Hepatocyte (in vitro differentiated cells): ENCODE measurements at regions not wholly inside any gene's neighbourhood (a gene's known extent, or its start where the extent isn't known, plus 50 kb on each side); places are given as distances from the start of the nearest gene placed in this dataset.

Experiments used
- DNase-seq: peaks from one replicate; pipeline ENCODE4 v3.0.0-alpha.2; 2016; ENCODE audit warnings: low spot score
- H2AFZ ChIP-seq: fragments of 200-600 bp; sonication (generic); 2 replicates; pipeline ENCODE4 v1.6.0; 2016; ENCODE audit warnings: antibody characterized with exemption, mild to moderate bottlenecking
- H3K27ac ChIP-seq: fragments of 200-600 bp; sonication (generic); 2 replicates; pipeline ENCODE4 v1.5.1; 2016; ENCODE audit warnings: mild to moderate bottlenecking
- H3K27me3 ChIP-seq: fragments of 200-600 bp; sonication (generic); 2 replicates; pipeline ENCODE4 v1.6.1; 2016
- H3K36me3 ChIP-seq: fragments of 200-600 bp; sonication (generic); replicated peaks from 2 replicates; pipeline ENCODE4 v1.5.1; 2016; ENCODE audit warnings: low read depth; ENCODE audit not compliant: insufficient read depth
- H3K4me1 ChIP-seq: fragments of 200-600 bp; sonication (generic); 2 replicates; pipeline ENCODE4 v1.5.1; 2016; ENCODE audit warnings: mild to moderate bottlenecking, moderate library complexity; ENCODE audit not compliant: insufficient read depth
- H3K4me2 ChIP-seq: fragments of 200-600 bp; sonication (generic); 2 replicates; pipeline ENCODE4 v1.6.0; 2016
- H3K4me3 ChIP-seq: fragments of 200-600 bp; sonication (generic); 2 replicates; pipeline ENCODE4 v1.5.1; 2016; ENCODE audit warnings: mild to moderate bottlenecking
- H3K79me2 ChIP-seq: fragments of 200-600 bp; sonication (generic); 2 replicates; pipeline ENCODE4 v1.6.0; 2017; ENCODE audit warnings: mild to moderate bottlenecking
- H3K9me2 ChIP-seq: fragments of 200-600 bp; sonication (generic); replicated peaks from 2 replicates; pipeline ENCODE4 v1.6.0; 2017; ENCODE audit warnings: mild to moderate bottlenecking; ENCODE audit not compliant: insufficient read depth
- H3K9me3 ChIP-seq: fragments of 200-600 bp; sonication (generic); 2 replicates; pipeline ENCODE4 v1.5.1; 2016; ENCODE audit warnings: low read depth, mild to moderate bottlenecking
- H4K20me1 ChIP-seq: fragments of 200-600 bp; sonication (generic); 2 replicates; pipeline ENCODE4 v1.6.0; 2016; ENCODE audit warnings: mild to moderate bottlenecking; ENCODE audit not compliant: insufficient read depth, poor library complexity, severe bottlenecking
- EZH2 ChIP-seq: fragments of 200-600 bp; sonication (generic); IDR thresholded peaks from 2 replicates; pipeline ENCODE4 v1.6.1; 2016; ENCODE audit warnings: antibody characterized with exemption, mild to moderate bottlenecking, borderline replicate concordance
- EZH2phosphoT487 ChIP-seq: fragments of 200-600 bp; sonication (generic); IDR thresholded peaks from one replicate; pipeline ENCODE4 v1.6.1; 2018; ENCODE audit warnings: antibody characterized with exemption, mild to moderate bottlenecking, low read depth, moderate library complexity; ENCODE audit not compliant: unreplicated experiment, severe bottlenecking
- WGBS: methylation state at CpG from one replicate; pipeline ENCODE4 v1.1.6; 2016; ENCODE audit warnings: low lambda C conversion rate; ENCODE audit errors: missing lambda C conversion rate; 5-methylcytosine and 5-hydroxymethylcytosine counted together
- TF ChIP-seq, protein P1 (sequence below): fragments of 200-600 bp; sonication (generic); IDR thresholded peaks from 2 replicates; pipeline ENCODE4 v1.5.1; 2016; ENCODE audit warnings: antibody characterized with exemption, mild to moderate bottlenecking; ENCODE audit not compliant: poor library complexity

GRCh38 chr14:40987481-40987880, 619.2 kb upstream of the LRFN5 start:
- no peaks in the 10 kb centered on the region for H4K20me1 ChIP-seq
- no peak for DNase-seq
- H3K27ac ChIP-seq = no peak overlapping the region
- 85% methylated on average over 3 of the region's 3 CpGs for WGBS
- no peaks in the 10 kb centered on the region for H3K9me2 ChIP-seq
- H3K36me3 ChIP-seq = no peaks in the 10 kb centered on the region
- peaks cover 2% of the 10 kb centered on the region for H3K9me3 ChIP-seq
- no peak overlapping the region for H3K4me3 ChIP-seq
- no peak overlapping the region for H3K4me2 ChIP-seq
- H3K27me3 ChIP-seq = no peaks in the 10 kb centered on the region
- H2AFZ ChIP-seq = no peak overlapping the region
- TF ChIP-seq, protein P1, sequence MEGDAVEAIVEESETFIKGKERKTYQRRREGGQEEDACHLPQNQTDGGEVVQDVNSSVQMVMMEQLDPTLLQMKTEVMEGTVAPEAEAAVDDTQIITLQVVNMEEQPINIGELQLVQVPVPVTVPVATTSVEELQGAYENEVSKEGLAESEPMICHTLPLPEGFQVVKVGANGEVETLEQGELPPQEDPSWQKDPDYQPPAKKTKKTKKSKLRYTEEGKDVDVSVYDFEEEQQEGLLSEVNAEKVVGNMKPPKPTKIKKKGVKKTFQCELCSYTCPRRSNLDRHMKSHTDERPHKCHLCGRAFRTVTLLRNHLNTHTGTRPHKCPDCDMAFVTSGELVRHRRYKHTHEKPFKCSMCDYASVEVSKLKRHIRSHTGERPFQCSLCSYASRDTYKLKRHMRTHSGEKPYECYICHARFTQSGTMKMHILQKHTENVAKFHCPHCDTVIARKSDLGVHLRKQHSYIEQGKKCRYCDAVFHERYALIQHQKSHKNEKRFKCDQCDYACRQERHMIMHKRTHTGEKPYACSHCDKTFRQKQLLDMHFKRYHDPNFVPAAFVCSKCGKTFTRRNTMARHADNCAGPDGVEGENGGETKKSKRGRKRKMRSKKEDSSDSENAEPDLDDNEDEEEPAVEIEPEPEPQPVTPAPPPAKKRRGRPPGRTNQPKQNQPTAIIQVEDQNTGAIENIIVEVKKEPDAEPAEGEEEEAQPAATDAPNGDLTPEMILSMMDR = no peak
- no peak for TF ChIP-seq EZH2
- TF ChIP-seq EZH2phosphoT487 = no peak
- no peaks in the 10 kb centered on the region for H3K79me2 ChIP-seq
- H3K4me1 ChIP-seq = no peaks in the 10 kb centered on the region

DNA sequence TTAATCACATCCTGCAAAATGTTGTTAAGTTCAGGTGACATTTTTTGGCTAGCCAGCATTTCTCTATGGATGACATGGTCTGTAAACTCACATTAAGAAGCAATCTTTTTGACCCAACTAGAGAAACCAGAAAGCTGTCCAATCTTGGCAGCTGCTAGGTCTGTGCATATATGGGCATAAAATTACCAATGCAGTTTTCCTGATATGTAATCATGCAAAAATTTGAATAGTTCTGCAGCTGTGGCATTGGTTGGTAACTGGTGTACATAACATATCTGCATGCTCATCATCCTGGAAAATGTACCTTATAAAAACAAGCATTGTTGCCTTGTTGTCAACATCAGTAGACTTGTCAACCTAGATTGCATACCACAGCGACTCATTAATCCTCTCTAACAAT, 620.0 kb upstream of the LRFN5 start:
- no peak overlapping the region for H3K4me3 ChIP-seq
- H3K36me3 ChIP-seq = no peaks in the 10 kb centered on the region
- 96% methylated on average over 1 of the region's 1 CpG for WGBS

DNA sequence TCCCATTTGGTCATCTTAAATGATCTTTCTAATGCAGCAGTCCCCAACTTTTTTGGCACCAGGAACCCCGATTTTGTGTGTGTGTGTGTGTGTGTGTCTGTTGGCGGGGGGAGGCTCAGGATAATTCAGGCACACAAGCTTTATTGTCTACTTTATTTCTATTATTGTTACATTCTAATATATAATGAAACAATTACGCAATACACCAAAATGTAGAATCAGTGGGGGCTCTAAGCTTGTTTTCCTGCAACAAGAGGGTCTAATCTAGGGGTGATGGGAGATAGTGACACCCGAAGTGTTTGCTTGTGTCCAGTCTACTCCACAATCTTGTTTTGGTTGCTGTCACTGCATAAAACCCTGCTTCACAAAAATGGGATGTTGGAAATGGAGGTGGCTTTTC, 621.1 kb upstream of the LRFN5 start:
- Histone ChIP-seq H3K4me3 (no peak overlapping the region), H2AFZ (no peak overlapping the region), H3K9me3 (peaks cover 2% of the 10 kb centered on the region), H3K79me2 (no peaks in the 10 kb centered on the region), H3K27me3 (no peaks in the 10 kb centered on the region), H3K4me1 (no peaks in the 10 kb centered on the region), H3K27ac (no peak overlapping the region), H3K4me2 (no peak overlapping the region), H3K36me3 (no peaks in the 10 kb centered on the region), H3K9me2 (no peaks in the 10 kb centered on the region), H4K20me1 (no peaks in the 10 kb centered on the region)
- no peak for TF ChIP-seq EZH2
- TF ChIP-seq, protein P1 = no peak
- no peak for TF ChIP-seq EZH2phosphoT487
- 98% methylated on average over 4 of the region's 4 CpGs for WGBS
- no peak for DNase-seq

More for the DNA sequence above, 620.0 kb upstream of the LRFN5 start:
- no peak overlapping the region for H2AFZ ChIP-seq
- peaks cover 2% of the 10 kb centered on the region for H3K9me3 ChIP-seq
- H4K20me1 ChIP-seq = no peaks in the 10 kb centered on the region
- H3K4me2 ChIP-seq = no peak overlapping the region
- no peak overlapping the region for H3K27ac ChIP-seq
- H3K4me1 ChIP-seq = no peaks in the 10 kb centered on the region
- H3K9me2 ChIP-seq = no peaks in the 10 kb centered on the region
- H3K79me2 ChIP-seq = no peaks in the 10 kb centered on the region
- no peak for DNase-seq
- TF ChIP-seq EZH2phosphoT487 (no peak), EZH2 (no peak)
- TF ChIP-seq, protein P1 = no peak
- H3K27me3 ChIP-seq = no peaks in the 10 kb centered on the region

- Histone ChIP-seq H3K9me3 (peaks cover 2% of the 10 kb centered on the region), H3K9me2 (no peaks in the 10 kb centered on the region), H3K27me3 (no peaks in the 10 kb centered on the region), H3K4me2 (no peak overlapping the region), H3K27ac (no peak overlapping the region), H4K20me1 (no peaks in the 10 kb centered on the region), H3K4me3 (no peak overlapping the region), H3K79me2 (no peaks in the 10 kb centered on the region), H3K36me3 (no peaks in the 10 kb centered on the region), H3K4me1 (no peaks in the 10 kb centered on the region), H2AFZ (no peak overlapping the region)
- TF ChIP-seq EZH2 (no peak), EZH2phosphoT487 (no peak)
- TF ChIP-seq, protein P1 = no peak
- 88% methylated on average over 3 of the region's 3 CpGs for WGBS
- DNase-seq = no peak
Measured at GRCh38 chr14:40983604-40984003, 623.1 kb upstream of the LRFN5 start.
